Neural progenitor cell (in vitro differentiated cells): ENCODE measurements at regions not wholly inside any gene's neighbourhood (a gene's known extent, or its start where the extent isn't known, plus 50 kb on each side); places are given as distances from the start of the nearest gene placed in this dataset.

ENCODE experiments used
- DNase-seq: peaks from one replicate; pipeline ENCODE4 v3.0.0-alpha.2; 2016; ENCODE audit warnings: low spot score
- H2AFZ ChIP-seq: fragments of 200-600 bp; sonication (generic); replicated peaks from 2 replicates; pipeline ENCODE4 v1.6.1; 2016; ENCODE audit warnings: antibody characterized with exemption
- H3F3A ChIP-seq: fragments of 200-600 bp; sonication (generic); 2 replicates; pipeline ENCODE4 v1.6.1; 2016; ENCODE audit warnings: antibody characterized with exemption, low read depth
- H3K27ac ChIP-seq: fragments of 200-600 bp; sonication (generic); 2 replicates; pipeline ENCODE4 v1.5.1; 2016; ENCODE audit warnings: mild to moderate bottlenecking
- H3K27me3 ChIP-seq: fragments of 200-600 bp; sonication (generic); 2 replicates; pipeline ENCODE4 v1.6.1; 2016; ENCODE audit warnings: mild to moderate bottlenecking, moderate library complexity
- H3K36me3 ChIP-seq: fragments of 200-600 bp; sonication (generic); 2 replicates; pipeline ENCODE4 v1.5.1; 2016
- H3K4me1 ChIP-seq: fragments of 200-600 bp; sonication (generic); 2 replicates; pipeline ENCODE4 v1.6.1; 2016; ENCODE audit warnings: mixed run types
- H3K4me2 ChIP-seq: fragments of 200-600 bp; sonication (generic); 2 replicates; pipeline ENCODE4 v1.6.1; 2016
- H3K4me3 ChIP-seq: fragments of 200-600 bp; sonication (generic); 2 replicates; pipeline ENCODE4 v1.5.1; 2016
- H3K79me2 ChIP-seq: fragments of 200-600 bp; sonication (generic); 2 replicates; pipeline ENCODE4 v1.6.1; 2016; ENCODE audit warnings: low read depth
- H3K9ac ChIP-seq: fragments of 200-600 bp; sonication (generic); 2 replicates; pipeline ENCODE4 v1.6.1; 2016
- H3K9me3 ChIP-seq: fragments of 200-600 bp; sonication (generic); 2 replicates; pipeline ENCODE4 v1.5.1; 2016; ENCODE audit warnings: low read depth
- H4K20me1 ChIP-seq: fragments of 200-600 bp; sonication (generic); 2 replicates; pipeline ENCODE4 v1.6.1; 2016; ENCODE audit warnings: low read depth
- H3K27ac Mint-ChIP-seq: 3 replicates; pipeline ENCODE4 v1.8.0; 2021; ENCODE audit warnings: mixed read lengths
- H3K27me3 Mint-ChIP-seq: 2 replicates; pipeline ENCODE4 v1.8.0; 2022; ENCODE audit warnings: low read depth, mild to moderate bottlenecking, inconsistent platforms, moderate library complexity, mixed read lengths; ENCODE audit not compliant: insufficient read depth
- H3K36me3 Mint-ChIP-seq: 3 replicates; pipeline ENCODE4 v1.8.0; 2021; ENCODE audit warnings: mixed read lengths
- H3K4me1 Mint-ChIP-seq: 3 replicates; pipeline ENCODE4 v1.8.0; 2021; ENCODE audit warnings: mixed read lengths
- H3K4me3 Mint-ChIP-seq: 3 replicates; pipeline ENCODE4 v1.8.0; 2021; ENCODE audit warnings: mild to moderate bottlenecking, moderate library complexity, mixed read lengths
- H3K9me3 Mint-ChIP-seq: 3 replicates; pipeline ENCODE4 v1.8.0; 2020; ENCODE audit warnings: mixed read lengths
- EZH2 ChIP-seq: fragments of 200-600 bp; sonication (generic); IDR thresholded peaks from 2 replicates; pipeline ENCODE4 v1.6.1; 2017; ENCODE audit warnings: antibody characterized with exemption, mild to moderate bottlenecking, moderate library complexity
- EZH2phosphoT487 ChIP-seq: fragments of 200-600 bp; sonication (generic); IDR thresholded peaks from 2 replicates; pipeline ENCODE4 v1.6.1; 2017; ENCODE audit warnings: antibody characterized with exemption
- TF ChIP-seq, protein P1 (sequence below): fragments of 200-600 bp; sonication (generic); IDR thresholded peaks from 2 replicates; pipeline ENCODE4 v1.5.1; 2017; ENCODE audit warnings: antibody characterized with exemption, mild to moderate bottlenecking

DNA sequence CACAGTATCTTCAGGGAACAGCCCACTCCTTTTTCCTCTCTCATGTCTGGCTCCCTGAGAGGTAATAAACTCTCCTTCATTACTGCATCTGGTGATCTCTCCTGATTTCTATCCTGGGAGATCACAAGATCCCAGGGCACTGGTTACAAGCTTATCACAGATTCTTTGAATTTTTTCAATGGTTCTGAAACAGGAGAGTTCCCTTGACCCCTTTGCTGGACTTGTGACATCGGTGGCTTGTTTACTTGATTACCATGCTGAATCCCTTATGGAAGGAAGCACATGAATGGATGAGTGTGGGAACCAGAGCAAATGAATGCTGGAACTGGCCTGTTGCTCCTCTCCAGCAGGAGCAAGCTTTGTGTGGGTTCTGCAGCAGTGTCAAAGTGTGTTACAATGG, 67.2 kb upstream of the HNMT start:
- no peak overlapping the region for H3K4me3 Mint-ChIP-seq
- TF ChIP-seq EZH2 (no peak), EZH2phosphoT487 (no peak)
- TF ChIP-seq, protein P1, sequence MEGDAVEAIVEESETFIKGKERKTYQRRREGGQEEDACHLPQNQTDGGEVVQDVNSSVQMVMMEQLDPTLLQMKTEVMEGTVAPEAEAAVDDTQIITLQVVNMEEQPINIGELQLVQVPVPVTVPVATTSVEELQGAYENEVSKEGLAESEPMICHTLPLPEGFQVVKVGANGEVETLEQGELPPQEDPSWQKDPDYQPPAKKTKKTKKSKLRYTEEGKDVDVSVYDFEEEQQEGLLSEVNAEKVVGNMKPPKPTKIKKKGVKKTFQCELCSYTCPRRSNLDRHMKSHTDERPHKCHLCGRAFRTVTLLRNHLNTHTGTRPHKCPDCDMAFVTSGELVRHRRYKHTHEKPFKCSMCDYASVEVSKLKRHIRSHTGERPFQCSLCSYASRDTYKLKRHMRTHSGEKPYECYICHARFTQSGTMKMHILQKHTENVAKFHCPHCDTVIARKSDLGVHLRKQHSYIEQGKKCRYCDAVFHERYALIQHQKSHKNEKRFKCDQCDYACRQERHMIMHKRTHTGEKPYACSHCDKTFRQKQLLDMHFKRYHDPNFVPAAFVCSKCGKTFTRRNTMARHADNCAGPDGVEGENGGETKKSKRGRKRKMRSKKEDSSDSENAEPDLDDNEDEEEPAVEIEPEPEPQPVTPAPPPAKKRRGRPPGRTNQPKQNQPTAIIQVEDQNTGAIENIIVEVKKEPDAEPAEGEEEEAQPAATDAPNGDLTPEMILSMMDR, result no peak

DNA sequence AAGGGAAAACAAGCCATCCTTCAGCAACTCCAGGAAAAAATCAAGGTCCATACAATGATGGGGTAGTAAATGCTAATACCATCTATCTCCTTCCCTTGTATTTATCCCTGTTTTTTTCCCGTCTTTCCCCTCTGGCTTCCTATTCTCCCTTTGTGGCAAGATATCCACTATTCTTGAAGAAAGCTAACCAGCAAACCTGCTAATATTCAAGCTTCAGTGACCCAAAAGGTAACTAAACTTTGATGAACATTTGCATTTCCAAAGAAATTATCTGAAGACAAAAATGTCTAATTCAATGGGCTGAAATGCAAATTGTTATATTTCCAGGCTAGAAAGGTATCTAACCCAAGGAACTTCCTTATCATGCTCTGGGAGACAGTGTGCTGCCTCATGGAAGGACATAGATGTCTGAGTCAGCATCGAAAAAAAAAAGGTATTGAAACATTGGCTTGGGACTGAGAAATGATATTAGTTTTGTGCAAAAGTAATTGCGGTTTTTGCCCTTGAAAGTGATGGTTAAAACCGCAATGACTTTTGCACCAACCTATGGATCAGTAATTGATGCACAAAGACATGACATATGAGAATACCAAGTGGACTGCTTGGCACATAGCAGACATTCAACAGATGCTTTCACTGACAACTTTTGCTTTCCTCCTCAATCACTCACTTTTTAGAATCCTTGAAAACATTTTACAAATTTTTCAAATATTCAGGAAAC, 63.7 kb upstream of the HNMT start:
- no peaks in the 10 kb centered on the region for H3F3A ChIP-seq

More for the DNA sequence above, 67.2 kb upstream of the HNMT start:
- Histone ChIP-seq H2AFZ (no peak overlapping the region), H3K4me2 (no peak overlapping the region), H3K27ac (no peak overlapping the region), H4K20me1 (no peaks in the 10 kb centered on the region), H3K9me3 (no peaks in the 10 kb centered on the region), H3K4me3 (no peak overlapping the region), H3K27me3 (no peaks in the 10 kb centered on the region), H3K79me2 (no peaks in the 10 kb centered on the region), H3K36me3 (no peaks in the 10 kb centered on the region), H3K9ac (no peak overlapping the region), H3K4me1 (no peaks in the 10 kb centered on the region), H3F3A (no peaks in the 10 kb centered on the region)
- no peaks in the 10 kb centered on the region for H3K4me1 Mint-ChIP-seq
- no peaks in the 10 kb centered on the region for H3K9me3 Mint-ChIP-seq
- no peaks in the 10 kb centered on the region for H3K27me3 Mint-ChIP-seq
- no peak for DNase-seq
- no peak overlapping the region for H3K27ac Mint-ChIP-seq
- H3K36me3 Mint-ChIP-seq, result no peaks in the 10 kb centered on the region

DNA sequence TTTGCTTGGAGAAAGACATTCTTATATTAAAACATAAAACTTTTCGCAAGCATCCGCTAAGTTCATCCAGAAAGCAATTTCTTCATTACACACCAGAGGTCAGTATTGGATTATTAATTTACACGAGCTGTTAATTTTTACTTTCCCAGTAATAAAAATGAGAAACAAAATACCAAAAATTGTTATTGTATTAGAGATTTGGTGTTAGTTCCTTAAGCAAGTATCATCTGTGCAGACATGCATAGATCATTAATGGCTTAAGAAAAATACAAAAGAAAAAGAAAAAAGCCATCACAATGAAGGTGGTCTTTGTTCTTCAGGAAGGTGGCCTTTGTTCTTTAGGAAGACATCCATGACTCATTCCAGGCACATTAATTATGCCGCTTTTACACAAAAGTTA, 53.6 kb upstream of the HNMT start:
- no peaks in the 10 kb centered on the region for H3K4me1 ChIP-seq
- no peaks in the 10 kb centered on the region for H3K36me3 ChIP-seq

More for the DNA sequence above, 63.7 kb upstream of the HNMT start:
- H4K20me1 ChIP-seq, result no peaks in the 10 kb centered on the region
- Mint-ChIP-seq H3K4me3 (no peak overlapping the region), H3K36me3 (no peaks in the 10 kb centered on the region), H3K27ac (no peak overlapping the region), H3K9me3 (no peaks in the 10 kb centered on the region), H3K4me1 (no peaks in the 10 kb centered on the region), H3K27me3 (peaks cover 2% of the 10 kb centered on the region)
- no peaks in the 10 kb centered on the region for H3K36me3 ChIP-seq
- no peak overlapping the region for H3K9ac ChIP-seq
- H3K27ac ChIP-seq, result no peak overlapping the region
- no peaks in the 10 kb centered on the region for H3K79me2 ChIP-seq
- no peak for DNase-seq
- no peaks in the 10 kb centered on the region for H3K27me3 ChIP-seq
- TF ChIP-seq EZH2 (no peak), EZH2phosphoT487 (no peak)
- TF ChIP-seq, protein P1, result no peak
- no peak overlapping the region for H2AFZ ChIP-seq
- no peaks in the 10 kb centered on the region for H3K9me3 ChIP-seq
- H3K4me3 ChIP-seq, result no peak overlapping the region
- H3K4me1 ChIP-seq, result no peaks in the 10 kb centered on the region
- no peak overlapping the region for H3K4me2 ChIP-seq

More for the DNA sequence above, 53.6 kb upstream of the HNMT start:
- no peaks in the 10 kb centered on the region for H3K9me3 ChIP-seq
- no peaks in the 10 kb centered on the region for H3F3A ChIP-seq
- H3K36me3 Mint-ChIP-seq, result no peaks in the 10 kb centered on the region
- no peak overlapping the region for H3K4me2 ChIP-seq
- H3K27ac ChIP-seq, result no peak overlapping the region
- H3K4me3 ChIP-seq, result no peak overlapping the region
- H3K9me3 Mint-ChIP-seq, result no peaks in the 10 kb centered on the region
- H3K9ac ChIP-seq, result no peak overlapping the region
- no peaks in the 10 kb centered on the region for H3K4me1 Mint-ChIP-seq
- no peaks in the 10 kb centered on the region for H3K27me3 Mint-ChIP-seq
- peak; percentile 11 for DNase-seq
- H3K4me3 Mint-ChIP-seq, result no peak overlapping the region
- no peaks in the 10 kb centered on the region for H3K79me2 ChIP-seq
- H3K27ac Mint-ChIP-seq, result no peak overlapping the region
- H3K27me3 ChIP-seq, result no peaks in the 10 kb centered on the region
- no peak for TF ChIP-seq EZH2phosphoT487
- TF ChIP-seq, protein P1, result peak; percentile 78
- no peak for TF ChIP-seq EZH2
- no peak overlapping the region for H2AFZ ChIP-seq
- no peaks in the 10 kb centered on the region for H4K20me1 ChIP-seq
